Caki2 (cell line): ENCODE measurements at regions not wholly inside any gene's neighbourhood (a gene's known extent, or its start where the extent isn't known, plus 50 kb on each side); places are given as distances from the start of the nearest gene placed in this dataset.
"Not testable (repeated sequence)": the region's sequence is repeated elsewhere in the genome, so short reads cannot be mapped to it uniquely, and the experiment has no call there.

Source experiments
- DNase-seq: peaks from one replicate; pipeline ENCODE4 v3.0.0-alpha.2; 2015; ENCODE audit warnings: low read depth
- in situ Hi-C: cut with HindIII; loops from 2 replicates; pipeline ENCODE4 v1.10.0; 2016; ENCODE audit warnings: low sequenced_read_pairs, low pct_unique_long_range_greater_than_20kb, mixed read lengths

GRCh38 chr5:23451156-23451555 is 56.3 kb upstream of the PRDM9 start:
- no peak for DNase-seq
- in situ Hi-C loops = no loop called here

DNA sequence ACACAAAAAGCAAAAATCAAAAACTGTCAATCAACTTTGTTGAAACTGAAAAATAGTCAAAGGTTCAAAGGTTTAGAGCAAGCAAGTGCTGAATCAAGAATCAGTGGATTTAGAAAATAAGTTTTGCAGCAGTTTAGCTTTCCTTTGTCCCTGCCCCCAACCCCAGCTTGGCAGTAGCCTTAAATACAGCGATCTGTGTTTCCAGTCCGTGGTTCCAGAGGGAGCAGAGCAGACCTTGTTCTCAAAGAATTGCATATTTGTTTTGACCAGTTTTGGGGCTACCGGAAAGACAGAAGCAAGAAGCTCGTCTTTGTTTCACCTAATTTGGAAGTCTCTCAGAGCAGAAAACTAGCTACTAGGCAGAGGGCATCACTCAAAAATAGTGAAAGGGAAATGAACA is 57.2 kb upstream of the PRDM9 start:
- in situ Hi-C loops = no loop called here
- DNase-seq = no peak

DNA sequence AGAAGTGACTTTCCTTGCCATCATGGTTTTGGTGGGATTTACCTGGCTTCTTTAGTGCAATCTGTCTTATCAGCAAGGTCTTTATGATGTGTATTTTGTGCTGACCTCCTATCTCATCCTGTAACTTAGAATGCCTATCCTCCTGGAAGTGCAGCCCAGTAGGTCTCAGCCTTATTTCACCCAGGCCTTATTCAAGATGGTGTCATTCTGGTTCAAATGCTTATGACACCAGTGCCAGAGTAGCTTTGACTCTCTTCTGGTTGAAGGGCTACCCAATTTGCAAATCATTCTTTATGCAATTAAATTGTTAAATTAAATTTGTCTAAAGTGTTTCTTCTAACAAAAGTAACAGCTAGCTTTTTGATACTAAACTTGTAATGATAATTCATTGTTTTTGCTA is 58.8 kb upstream of the PRDM9 start:
- in situ Hi-C loops = no loop called here

GRCh38 chr5:23446424-23446823 is 61.0 kb upstream of the PRDM9 start:
- no peak for DNase-seq
- in situ Hi-C loops = no loop called here

More for the DNA sequence above, 58.8 kb upstream of the PRDM9 start:
- DNase-seq = no peak

GRCh38 chr5:23445573-23445972 is 61.8 kb upstream of the PRDM9 start:
- no peak for DNase-seq
- in situ Hi-C loops = no loop called here

- in situ Hi-C loops = no loop called here
- no peak for DNase-seq
These were observed 66.7 kb upstream of the PRDM9 start for GRCh38 chr5:23440703-23441102.

DNA sequence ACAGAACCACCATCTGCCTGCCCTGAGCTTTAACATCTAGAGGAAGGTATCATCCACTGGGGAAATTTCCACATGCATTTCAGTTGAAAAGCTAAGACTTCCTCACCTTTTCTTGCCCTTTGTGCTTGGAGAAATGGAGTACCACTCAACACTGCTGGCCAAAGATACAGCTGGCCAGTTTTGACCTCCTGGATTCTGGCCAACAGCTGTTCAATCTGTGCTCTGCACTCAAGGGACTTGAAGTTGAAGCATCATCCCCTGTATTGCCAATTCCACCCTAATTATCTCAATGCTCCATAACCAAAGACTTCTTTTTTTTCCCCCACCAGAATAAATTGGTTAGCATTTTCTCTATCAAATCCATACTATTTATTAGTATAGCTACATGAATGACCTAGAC is 70.4 kb upstream of the PRDM9 start:
- DNase-seq = no peak
- in situ Hi-C loops = no loop called here

GRCh38 chr5:23433534-23434315 is 73.7 kb upstream of the PRDM9 start:
- no peak for DNase-seq
- in situ Hi-C loops = no loop called here

DNA sequence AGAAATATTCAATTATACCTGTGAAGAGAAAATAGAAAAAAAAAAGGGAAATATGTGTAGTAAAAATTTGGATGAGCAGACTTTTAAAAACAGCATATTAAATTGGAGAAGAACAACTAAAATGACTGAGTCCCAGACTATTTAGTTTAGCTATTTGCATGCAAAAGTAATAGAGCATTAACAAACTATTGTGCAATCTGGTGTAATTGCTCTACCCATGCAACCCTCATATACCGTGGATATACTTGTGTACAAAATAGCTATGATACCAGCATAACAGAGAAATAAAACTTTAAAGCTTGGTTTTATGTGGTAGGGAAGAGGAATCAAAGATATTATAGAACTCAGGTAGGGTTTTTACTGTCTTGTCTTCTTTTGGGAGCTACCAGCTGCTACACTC is 78.7 kb upstream of the PRDM9 start:
- in situ Hi-C loops = no loop called here
- DNase-seq = no peak

DNA sequence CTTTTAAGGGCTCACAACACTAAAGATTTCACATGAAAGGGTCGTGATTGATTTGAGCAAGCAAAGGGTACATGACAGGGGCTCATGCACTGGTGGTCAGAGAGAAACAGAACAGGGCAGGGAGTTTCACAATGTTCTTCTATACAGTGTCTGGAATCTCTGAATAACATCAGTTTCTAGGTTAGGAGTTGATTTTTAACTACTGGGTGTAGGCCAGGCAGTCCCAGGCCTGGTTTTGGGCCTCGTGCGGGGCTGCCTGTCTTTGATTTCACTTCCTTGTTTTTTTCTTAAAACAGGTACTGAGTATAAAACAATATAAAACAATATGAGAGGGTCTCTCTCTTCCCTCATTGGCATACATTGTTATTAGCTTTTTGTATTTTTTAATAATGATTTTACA is 87.2 kb upstream of the PRDM9 start:
- DNase-seq, in situ Hi-C loops: not testable (repeated sequence)

DNA sequence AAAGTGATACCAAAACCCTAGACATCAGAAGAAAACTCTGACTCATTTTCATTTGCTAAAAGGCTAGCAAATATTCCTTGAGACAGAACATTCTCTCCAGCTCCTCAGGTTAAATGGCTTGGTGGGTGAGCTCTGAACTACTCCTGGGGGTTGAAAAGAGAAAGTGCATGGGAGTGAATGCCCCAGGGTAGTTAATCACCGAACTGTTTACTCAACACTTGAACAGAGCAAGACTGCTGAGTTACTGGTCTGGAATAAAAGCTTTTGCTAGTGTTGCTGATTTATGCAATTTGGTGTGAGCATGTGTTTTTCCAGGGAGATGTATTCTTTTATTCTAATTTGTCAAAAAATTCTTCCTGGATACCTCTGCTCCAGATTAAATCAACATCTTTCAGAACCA is 88.3 kb upstream of the PRDM9 start:
- in situ Hi-C loops = no loop called here
- DNase-seq = peak; percentile 5

DNA sequence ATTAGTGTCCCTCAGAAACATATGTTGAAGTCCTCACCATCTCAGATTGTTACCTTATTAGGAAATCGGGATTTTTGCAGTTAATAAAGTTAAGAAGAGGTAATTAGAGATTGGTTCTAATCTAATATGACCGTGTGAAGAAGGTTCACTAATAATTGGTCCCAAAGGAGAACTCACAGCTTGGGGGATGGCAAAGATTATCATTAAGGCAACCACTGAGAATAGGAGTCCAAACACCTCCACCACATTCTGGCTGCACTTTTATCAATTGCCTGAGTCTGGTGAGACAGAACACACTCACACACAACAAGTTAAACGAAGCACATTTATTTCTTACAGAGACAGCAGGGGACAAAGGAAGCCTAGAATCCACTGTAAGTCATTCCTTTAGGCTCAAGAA is 94.9 kb upstream of the PRDM9 start:
- in situ Hi-C loops = no loop called here
- DNase-seq = no peak

- DNase-seq = no peak
- in situ Hi-C loops = no loop called here
These were observed 95.4 kb upstream of the PRDM9 start for GRCh38 chr5:23411994-23412393.

GRCh38 chr5:23411200-23411599 is 96.2 kb upstream of the PRDM9 start:
- in situ Hi-C loops = no loop called here
- DNase-seq = no peak

- in situ Hi-C loops, DNase-seq: not testable (repeated sequence)
These were observed 96.6 kb upstream of the PRDM9 start for GRCh38 chr5:23410775-23411174.

GRCh38 chr5:23405316-23406068 is 101.9 kb upstream of the PRDM9 start:
- no peak for DNase-seq
- in situ Hi-C loops = no loop called here

GRCh38 chr5:23402585-23402984 is 104.8 kb upstream of the PRDM9 start:
- in situ Hi-C loops = no loop called here

GRCh38 chr5:23400951-23401350 is 106.5 kb upstream of the PRDM9 start:
- no peak for DNase-seq
- in situ Hi-C loops = no loop called here

More at GRCh38 chr5:23402585-23402984, 104.8 kb upstream of the PRDM9 start:
- no peak for DNase-seq

DNA sequence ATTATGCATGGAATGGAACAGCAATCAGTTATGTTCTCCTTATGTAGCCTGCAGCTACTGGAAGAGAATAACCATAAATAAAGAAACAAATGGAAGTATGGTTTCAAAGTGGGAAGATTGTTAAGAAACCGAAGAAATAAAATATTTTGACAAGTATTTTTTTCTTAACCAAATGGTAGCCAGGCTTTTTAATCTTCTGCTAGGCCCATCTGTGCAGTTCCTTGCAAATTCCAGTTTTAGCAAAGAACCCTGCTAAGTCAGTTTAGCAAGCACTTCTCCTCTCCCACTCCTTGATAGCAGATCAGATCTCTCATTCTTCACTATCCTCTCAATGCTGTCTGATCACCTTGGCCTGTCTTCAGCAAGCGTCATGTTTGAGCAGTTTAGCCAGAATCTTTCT is 111.1 kb upstream of the PRDM9 start:
- in situ Hi-C loops = no loop called here
- no peak for DNase-seq
